Fibroblast of skin of left quadriceps (primary cell): ENCODE measurements at regions not wholly inside any gene's neighbourhood (a gene's known extent, or its start where the extent isn't known, plus 50 kb on each side); places are given as distances from the start of the nearest gene placed in this dataset.

Experiments
- DNase-seq, 2 experiments: peaks; one replicate each; pipeline ENCODE4 v3.0.0-alpha.2; 2013; ENCODE audit warnings: low read depth in 2 of 2

DNA sequence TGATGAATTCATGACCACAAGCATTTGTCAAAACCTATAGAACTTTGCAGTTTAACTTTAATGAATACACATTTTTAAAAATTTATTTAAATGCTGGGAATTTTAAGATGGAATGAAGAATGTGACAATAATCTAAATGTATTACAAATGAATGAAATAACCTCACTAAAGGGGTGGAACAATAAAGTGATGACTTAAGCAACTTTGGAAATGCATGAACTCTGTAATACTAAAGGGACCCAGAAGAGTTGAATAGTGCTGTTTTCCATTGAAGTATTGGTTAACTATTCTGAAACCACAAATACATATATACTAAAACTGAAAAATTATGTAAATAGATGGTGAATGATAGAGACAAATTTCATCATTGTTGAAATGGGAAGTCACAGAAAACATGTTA lies 1395.1 kb downstream of the NCAM2 start:
- DNase-seq = no peak

DNA sequence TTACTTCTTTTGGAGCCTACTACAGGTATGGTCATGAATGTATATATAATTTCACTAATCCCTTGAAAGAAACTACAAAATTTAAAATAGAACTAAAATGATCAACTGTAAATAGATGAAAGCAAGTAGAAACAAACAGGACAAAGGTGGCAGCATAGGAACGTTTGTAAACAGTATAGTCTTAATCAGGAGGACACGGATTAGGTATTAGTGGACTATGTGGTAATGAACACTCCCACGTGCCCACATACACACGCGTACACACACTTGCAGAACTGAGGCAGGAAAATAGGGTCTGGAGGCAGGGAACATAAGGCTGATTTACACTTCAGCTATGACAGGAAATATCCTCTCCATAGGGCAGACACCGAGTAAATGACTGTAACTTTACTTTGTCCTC lies 1397.8 kb downstream of the NCAM2 start:
- DNase-seq = no peak

DNA sequence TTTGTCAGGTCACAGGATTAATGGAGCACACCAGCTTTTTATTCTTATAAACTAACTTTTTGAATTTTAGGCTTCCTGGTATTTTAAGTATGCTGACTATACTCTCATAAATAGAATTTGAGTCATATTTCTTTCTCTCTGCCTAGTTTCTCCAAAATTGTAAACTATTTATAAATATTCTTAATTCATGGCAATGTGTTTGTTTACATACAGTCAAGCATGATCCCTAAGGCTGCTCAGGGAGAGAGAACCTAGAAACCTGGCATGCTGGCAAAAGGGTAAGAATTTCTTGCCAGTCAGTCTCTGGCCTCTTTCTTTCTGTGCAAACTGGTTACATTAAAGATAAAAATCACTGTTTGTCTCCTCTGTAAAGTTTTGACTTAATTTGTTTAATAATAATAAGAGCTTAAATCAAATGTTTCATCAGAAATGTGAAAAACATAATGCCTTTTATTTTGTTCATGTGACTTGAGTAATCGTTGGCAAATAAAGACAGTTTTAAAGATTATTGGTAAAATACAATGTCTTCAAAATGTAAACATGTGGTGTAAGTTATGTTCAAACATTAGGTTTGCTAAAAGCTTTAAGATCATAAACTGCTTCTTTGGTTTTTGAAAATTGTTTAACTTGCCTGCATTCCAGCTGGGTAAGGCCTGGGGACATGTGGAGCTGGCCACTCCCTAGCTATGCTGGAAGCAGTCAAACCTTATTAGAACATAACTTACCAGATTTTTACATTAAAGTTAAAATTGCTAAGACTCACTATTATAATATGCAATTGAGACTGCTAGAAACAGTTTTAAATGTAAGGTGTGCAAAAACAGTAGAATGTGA lies 1401.7 kb downstream of the NCAM2 start:
- no peak for DNase-seq

DNA sequence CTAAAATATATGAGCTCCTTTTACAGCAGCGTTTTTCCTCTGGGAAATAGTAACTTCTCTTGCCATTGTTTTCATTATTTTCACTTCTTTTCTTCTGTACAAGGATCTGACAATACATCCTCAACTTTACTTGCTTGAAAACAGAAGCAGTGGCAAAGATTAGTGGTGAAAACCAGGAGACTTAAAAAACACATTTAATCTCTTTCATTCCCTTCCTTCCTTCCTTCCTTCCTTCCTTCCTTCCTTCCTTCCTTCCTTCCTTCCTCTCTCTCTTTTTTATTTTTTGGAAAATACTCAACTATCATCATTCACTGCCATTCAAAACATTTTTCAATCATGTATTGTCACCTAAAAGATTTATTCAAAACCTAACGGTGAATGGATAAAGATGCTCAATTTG lies 1411.4 kb downstream of the NCAM2 start:
- no peak for DNase-seq

DNA sequence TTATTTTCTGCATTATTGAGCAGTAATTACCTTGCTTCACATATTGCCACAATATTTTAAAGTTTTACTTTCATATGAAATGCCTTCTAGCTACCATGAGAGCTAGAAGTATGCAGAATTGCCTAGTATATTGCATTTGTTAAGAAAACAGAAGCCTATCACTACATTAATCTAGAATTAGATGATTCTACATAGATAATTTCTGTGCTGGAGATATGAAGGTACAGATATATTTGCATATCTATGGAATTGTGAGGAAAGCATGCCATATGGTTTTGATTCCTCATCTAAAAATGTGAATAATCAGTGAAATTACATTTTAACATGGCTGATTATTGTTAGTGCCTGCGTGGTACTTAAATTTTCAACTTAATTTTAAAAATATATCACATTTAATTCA lies 1418.3 kb downstream of the NCAM2 start:
- DNase-seq = no peak

DNA sequence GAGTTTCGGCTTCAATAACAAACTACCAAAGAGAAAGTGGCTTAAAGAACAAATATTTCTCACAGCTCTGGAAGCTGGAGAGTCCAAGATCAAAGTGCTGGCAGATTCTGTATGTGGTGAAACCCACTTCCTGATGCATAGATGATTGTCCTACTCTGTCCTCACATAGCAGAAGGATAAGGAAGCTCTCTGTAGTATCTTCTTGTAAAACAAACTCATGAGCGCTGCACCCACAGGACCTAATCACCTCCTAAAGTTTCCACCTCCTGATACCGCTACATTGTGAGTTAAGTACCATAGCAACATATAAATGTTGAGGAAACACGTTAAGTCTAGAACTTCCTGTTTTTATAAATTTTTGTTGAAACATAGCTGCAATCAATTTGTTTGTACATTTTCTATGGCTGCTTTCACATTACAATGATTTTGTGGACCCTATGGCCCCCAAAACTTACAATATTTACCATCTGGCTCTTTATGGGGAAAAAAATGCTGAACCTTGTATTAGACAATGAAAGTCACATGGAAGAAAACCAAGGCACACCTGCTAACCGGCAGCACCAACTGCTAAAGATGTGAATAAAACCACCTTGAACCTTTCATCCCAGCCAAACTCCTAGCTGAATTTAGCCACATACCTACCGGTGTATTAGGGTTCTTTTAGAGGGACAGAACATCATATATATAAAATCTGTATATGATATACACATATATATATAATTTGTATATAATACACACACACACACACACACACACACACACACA lies 1423.4 kb downstream of the NCAM2 start:
- no peak for DNase-seq

DNA sequence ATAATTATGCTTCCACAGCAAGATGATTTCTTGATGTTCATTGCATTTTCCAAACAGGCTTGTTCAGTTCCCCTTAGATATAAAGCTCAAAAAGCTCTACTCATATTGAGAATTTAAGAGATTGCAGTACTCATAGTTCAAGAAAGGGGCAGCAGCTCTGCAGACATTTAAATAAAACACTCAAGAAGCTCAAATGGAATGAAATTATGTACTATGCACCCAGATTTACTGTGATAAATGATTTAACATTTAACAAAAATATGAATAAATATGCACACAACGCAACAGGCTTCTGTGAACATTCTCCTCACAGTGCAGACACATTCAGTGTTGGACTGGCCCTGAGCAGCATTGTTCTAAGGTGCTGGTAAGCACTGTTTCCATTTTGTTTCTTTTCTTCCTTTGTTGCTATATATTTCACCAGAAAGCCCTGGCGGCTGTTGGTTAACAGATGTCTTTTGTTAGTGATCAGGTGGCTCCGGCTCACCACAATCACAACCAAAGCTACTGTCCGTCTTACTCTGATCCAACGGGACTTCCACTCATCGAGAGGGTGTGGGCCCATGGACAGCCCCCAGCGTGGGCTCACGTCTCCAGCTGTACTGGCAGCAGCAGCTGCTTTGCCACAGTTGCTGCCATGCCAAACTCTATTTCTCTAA lies 1440.3 kb downstream of the NCAM2 start:
- DNase-seq = no peak

DNA sequence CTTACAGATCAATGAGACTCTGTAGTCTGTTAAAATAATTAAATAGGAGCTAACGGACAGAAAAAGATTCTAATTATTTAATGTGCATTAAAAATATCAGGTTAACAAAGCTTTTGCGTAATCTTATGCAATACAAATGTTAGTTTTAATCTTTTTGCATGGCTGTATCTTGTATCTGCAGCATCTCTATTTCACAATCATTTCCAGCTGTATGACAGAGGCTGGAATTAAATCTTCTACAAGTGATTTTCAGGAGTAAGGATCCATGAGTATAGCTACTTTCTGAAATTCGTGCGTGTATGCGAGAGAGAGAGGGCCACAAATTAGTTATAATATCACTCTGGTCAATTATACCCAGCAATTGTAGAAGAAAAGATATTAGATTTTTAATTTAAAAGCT lies 1446.8 kb downstream of the NCAM2 start:
- DNase-seq = no peak

DNA sequence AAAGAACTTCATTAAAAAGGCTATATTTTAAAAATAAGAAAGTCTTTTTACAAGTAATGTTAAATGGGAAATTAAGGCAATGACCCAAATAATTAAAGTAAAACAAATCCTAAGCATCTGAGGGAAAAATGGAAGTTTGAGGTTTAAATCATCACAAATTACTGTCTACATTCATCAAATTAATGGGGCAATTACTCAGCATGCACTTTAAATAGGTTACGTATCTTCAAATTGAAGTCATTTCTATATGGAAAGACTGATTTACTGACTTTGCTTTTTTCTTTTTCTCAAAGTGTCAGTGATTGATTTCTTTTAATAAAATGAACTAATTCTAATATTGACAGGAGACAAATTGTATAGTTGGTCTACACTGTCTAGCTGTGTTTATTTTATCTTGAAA lies 1452.3 kb downstream of the NCAM2 start:
- DNase-seq = no peak

DNA sequence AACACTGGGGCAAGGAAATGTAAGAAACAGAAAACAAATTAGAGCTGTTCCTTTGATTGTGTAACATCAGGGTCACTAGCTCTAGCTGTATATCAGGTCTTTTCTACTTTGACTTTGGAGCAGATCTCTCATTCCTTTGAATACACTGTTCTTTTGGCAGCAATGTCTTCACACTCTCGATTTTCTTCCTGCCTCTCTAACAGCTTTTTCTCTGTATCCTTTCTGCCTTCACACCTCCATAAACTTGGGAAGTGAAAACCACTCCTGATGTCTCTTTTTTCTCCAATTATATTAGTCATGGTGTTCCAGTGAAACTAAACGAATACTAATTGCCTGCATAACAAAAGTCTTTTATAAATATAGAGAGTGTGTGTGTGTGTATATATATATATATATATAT lies 1458.0 kb downstream of the NCAM2 start:
- no peak for DNase-seq

DNA sequence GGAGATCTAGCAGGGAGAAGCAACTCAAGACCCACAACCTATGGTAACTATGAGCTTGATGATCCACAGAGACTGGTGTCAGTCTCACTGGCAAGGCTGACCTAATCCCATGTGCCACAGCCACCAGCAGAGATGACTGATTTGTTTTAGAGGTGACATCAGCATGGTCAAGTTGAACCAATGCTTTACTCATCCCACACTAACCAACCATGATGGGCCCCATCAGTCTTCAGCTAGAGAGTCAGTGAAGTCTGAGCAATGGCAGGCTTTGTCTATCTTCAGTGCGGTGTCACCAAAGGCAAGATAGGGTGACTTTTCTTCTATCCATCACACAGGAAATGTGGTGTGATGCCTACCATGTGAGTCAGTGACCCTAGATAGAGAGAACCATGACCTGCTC lies 1470.7 kb downstream of the NCAM2 start:
- no peak for DNase-seq

DNA sequence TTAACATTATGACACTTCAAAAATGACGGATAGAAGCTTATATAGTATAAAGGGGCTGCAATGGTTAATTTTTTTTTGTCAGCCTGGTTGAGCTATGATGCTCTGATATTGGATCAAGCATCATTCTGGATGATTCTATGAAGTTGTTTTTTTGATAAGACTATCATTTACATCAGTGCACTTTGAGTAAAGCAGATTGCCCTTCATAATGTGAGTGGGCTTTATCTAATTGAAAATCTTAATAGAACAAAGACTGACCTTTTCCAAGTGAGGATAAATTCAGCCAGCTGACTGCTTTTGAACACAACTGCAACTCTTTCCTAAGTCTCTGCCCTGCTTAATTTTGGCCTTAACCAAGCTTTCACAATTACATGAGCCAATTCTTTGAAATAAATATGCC lies 1476.2 kb downstream of the NCAM2 start:
- DNase-seq = no peak

DNA sequence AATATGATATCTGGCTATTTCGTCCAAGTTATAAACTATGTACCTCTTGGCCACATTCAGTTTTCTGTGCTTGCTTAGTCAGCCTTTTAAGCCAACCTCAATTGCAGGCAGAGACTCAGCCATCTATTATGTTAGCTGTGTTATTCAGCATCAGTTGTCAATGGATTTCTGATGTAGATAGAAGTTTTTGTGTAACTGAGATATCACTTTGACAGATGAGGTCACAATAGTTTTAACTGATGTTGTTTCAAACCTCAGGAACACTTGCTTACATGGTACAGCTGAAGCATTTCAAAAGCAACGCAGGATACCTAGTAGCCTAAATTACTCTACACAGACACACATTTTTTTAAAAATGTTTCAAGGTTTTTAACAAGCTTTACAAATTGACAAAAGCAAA lies 1478.0 kb downstream of the NCAM2 start:
- no peak for DNase-seq

DNA sequence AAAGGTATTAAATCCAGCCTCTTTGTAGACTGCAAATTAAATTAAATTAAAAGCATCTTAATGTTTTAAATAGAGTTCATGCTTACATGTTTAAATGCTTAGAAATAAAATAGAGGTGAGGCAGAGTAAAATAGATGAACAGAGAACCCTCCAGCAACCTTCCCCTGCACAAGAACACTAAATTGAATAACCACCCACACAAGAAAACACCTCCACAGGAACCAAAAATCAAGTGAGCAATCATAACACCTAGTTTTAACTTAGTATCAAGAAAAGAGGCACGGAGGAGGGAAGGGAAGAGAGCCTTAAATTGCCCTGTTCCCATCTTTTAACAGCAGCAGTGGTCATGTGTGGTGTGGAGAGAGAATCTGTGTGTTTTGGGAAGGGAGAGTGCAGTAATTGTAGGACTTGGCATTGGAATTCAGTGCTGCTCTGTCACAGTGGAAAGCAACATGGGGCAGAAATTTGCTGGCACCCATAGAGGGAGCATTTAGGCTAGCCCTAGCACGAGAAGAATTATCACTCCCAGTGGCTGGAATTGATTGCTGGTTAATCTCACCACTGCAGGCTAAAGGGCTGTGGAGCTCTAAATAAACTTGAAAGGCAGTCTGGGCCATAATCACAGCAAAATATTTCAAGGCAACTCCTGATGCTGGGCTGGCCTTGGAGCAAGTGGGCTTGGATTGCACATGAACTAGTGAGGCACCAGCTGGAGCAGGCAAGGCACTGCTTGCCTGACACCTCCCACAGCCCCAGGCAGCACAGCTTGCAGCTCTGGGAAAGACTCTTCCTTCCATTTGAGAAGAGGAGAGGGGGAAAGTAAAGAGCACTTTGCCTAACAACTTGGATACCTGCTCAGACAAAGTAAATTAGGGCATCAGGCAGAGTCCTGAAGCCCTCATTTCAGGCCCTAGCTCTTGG lies 1478.8 kb downstream of the NCAM2 start:
- DNase-seq = no peak

DNA sequence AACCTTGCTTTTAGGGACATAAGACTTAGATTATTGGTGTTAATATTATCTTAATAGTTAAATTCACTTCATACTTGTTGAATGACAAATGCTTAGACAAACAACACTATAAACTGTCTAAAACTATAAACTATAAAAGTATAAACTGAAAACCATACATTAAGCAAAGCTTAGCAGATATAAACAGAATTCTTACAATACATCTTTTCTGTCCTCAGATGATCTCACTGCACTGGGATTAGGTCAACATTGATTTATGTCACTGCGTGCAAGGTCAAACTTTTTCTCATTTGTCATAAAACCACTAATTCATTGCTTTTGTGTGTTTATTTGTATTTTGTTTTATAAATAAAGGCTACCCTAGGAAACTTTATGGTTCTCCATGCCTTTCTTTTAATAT lies 1491.8 kb downstream of the NCAM2 start:
- no peak for DNase-seq

DNA sequence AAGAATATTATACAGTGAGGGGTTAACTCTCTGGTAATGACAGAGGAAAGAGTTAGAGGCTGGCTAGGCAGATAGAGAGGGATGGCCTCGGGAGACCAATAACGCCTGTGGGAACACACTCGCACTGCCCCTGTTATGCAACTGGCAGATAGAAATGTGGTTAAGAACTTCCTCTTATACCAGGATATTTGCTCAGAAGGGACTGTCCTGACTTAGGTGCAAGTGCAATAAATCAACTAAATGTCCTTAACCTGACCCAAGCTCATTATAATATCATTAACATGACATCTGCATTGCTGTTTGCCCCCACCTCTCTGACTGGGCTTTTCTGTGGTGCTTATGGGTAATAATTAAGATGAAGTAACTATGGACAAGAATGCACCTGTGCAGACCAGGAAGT lies 1518.0 kb downstream of the NCAM2 start:
- DNase-seq = no peak

DNA sequence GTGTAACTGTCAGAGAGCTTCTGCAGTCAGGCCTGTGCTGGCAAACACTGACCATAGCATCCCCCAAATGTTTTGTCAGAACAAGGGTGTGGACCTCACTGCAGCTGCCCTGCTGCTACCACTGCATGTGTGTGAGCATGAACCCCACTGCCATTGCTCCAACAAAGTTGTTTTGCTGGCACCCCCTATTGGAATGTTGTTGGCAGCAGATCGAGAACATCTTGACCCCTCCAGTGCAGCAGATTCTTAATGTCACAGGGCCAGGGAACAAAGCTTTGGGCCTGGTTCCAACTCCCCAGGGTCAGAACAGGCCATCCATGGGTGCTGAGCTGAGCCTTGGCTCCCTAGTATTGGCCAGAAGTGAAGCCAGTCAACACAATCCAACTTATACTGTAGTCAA lies 1537.4 kb downstream of the NCAM2 start:
- no peak for DNase-seq

DNA sequence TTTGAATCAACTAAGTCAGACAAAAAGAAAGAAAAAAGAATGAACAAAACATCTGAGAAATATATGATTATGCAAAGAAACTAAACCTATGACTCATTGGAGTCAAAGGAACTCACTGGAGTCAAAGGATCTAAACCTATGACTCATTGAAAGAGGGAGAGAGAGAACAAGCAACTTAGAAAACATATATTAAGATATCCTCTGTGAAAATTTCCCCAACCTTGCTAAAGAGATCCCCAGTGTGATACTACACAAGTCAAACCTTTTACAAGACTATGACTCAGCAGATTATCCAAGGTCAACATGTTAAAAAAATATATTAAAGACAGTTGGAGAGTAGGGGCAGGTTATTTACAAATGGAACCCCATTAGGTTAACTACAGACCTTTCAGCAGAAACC lies 1538.3 kb downstream of the NCAM2 start:
- DNase-seq = no peak

DNA sequence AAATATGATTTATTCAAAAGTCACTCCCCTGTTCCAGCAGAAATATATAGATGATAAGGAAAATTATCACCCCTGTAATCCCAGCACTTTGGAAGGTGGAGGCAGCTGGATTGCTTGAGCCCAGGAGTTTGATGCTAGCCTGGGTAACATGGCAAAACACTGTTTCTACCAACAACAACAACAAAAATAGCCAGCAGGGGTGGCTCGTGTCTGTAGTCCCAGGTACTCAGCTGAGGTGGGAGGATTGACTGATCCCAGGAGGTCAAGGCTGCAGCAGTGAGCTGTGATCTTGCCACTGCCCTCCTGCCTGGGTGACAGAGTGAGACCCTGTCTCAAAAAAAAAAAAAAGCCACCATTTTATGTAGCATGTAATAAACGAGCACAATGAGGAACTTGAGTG lies 1546.5 kb downstream of the NCAM2 start:
- DNase-seq = no peak

DNA sequence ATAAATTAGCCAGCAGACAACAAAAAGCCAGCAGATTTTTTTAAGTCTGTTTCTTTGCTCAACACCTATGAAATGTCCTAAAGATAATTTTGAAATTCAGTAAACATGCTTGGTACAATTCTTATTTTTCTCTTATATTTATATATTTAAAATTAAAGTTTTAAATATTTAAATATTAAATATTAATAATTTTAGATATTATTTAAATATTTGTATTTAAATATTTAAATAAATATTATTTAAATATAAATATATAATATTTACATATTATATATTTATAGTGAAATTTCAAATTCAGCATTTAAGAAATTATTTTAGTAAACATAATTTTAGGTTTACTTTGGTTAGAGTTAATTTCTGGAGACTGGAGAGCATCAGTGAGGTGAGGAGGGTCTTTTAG lies 1554.2 kb downstream of the NCAM2 start:
- no peak for DNase-seq

DNA sequence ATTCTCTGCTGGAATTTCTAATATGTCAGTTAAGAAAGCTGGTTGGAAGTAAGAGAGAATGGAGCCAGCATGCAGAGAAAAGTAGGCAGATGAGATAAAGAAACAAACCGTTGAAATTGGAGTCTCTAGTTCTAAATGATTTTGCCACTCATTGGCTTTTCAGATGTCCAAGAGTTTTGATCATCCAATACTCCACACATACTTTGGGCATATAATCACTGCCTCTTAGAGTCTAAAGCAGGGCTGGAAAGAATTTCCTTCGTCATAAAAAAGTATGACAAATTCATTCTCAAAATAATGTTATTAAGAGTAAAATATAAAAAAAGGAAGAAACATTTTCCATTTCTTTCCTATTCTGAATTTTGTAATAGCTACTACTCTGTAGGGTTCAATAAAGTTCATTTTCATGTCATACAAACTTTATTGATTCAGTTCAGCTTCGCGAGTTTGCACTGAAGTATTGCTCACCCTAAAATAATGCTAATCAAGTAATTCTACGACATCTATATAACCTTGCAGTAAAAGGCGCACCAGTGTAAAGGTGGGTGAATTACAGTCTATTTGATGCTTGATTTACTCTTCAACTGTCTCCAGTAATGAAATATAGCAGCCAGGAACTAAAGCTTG lies 1556.6 kb downstream of the NCAM2 start:
- DNase-seq = no peak
